ENCODE measurements at regions not wholly inside any gene's neighbourhood (a gene's known extent, or its start where the extent isn't known, plus 50 kb on each side); places are given as distances from the start of the nearest gene placed in this dataset.

GRCh38 chrX:22338740-22339139 lies 66.0 kb downstream of the CBLL2 start:
- POLR2A ChIA-PET, result no interaction called here
- CTCF ChIA-PET, result no interaction called here
- Histone ChIP-seq H3K4me1 (ENCODE audit: control insufficient read depth, insufficient read depth, low read length) (peaks cover 5% of the 10 kb centered on the region; the same call in 1 of the 2 replicates), H3K4me3 (ENCODE audit: low read depth, low read length) (no peak overlapping the region), H3K27ac (ENCODE audit: extremely low read depth, low read depth, low read length) (no peak overlapping the region), H3K36me3 (ENCODE audit: control insufficient read depth in 2 of 2, insufficient read depth in 1 of 2, low read length in 2 of 2) (no peaks in the 10 kb centered on the region), H3K9me3 (ENCODE audit: control insufficient read depth, insufficient read depth, low read depth, low read length) (no peaks in the 10 kb centered on the region)
- TF ChIP-seq ZNF629 (tag by site-specific recombination; IDR thresholded peaks at IDR 0.05), result no peak
- TF ChIP-seq ZNF654 (tag by site-specific recombination; IDR thresholded peaks at IDR 0.05; ENCODE audit: low read depth), result no peak
- TF ChIP-seq ZNF514 (tag by site-specific recombination; IDR thresholded peaks at IDR 0.05), result no peak
- no peak for TF ChIP-seq KLF9 (tag by site-specific recombination; IDR thresholded peaks at IDR 0.05; ENCODE audit: low read depth)
- TF ChIP-seq SETDB1 (IDR thresholded peaks at IDR 0.05; ENCODE audit: insufficient read length, low read length), result peak; percentile 56
- no peak for TF ChIP-seq ZNF645 (tag by site-specific recombination; IDR thresholded peaks at IDR 0.05)
- TF ChIP-seq GLIS1 (tag by site-specific recombination; IDR thresholded peaks at IDR 0.05), result no peak
- no peak for TF ChIP-seq GLI2 (tag by site-specific recombination; IDR thresholded peaks at IDR 0.05; ENCODE audit: borderline replicate concordance, low read depth)

GRCh38 chrX:22339459-22339858 lies 66.7 kb downstream of the CBLL2 start:
- ChIA-PET CTCF (no interaction called here), POLR2A (no interaction called here)
- no peak for TF ChIP-seq ZNF423 (tag by site-specific recombination; IDR thresholded peaks at IDR 0.05)
- no peak for TF ChIP-seq ZNF548 (tag by site-specific recombination; IDR thresholded peaks at IDR 0.05)
- no peak for TF ChIP-seq ZNF530 (tag by site-specific recombination; IDR thresholded peaks at IDR 0.05; ENCODE audit: low read depth)
- TF ChIP-seq ZBTB7A (tag by site-specific recombination; IDR thresholded peaks at IDR 0.05; ENCODE audit: low read depth), result no peak
- no peak for TF ChIP-seq ZNF701 (tag by site-specific recombination; IDR thresholded peaks at IDR 0.05)
- TF ChIP-seq ZNF513 (tag by site-specific recombination; IDR thresholded peaks at IDR 0.05), result no peak
- no peak for TF ChIP-seq ELK4 (IDR thresholded peaks at IDR 0.05; ENCODE audit: borderline replicate concordance, low read depth, low read length)
- TF ChIP-seq ZNF426 (tag by site-specific recombination; IDR thresholded peaks at IDR 0.05), result no peak
- TF ChIP-seq ZNF26 (tag by site-specific recombination; IDR thresholded peaks at IDR 0.05), result no peak
- no peak for TF ChIP-seq ZNF19 (tag by site-specific recombination; IDR thresholded peaks at IDR 0.05; ENCODE audit: low read depth)
- no peak for TF ChIP-seq BCL11A (tag by site-specific recombination; IDR thresholded peaks at IDR 0.05; ENCODE audit: low read depth)
- no peak for TF ChIP-seq ZNF248 (tag by site-specific recombination; IDR thresholded peaks at IDR 0.05)
- no peak for TF ChIP-seq KLF9 (tag by site-specific recombination; IDR thresholded peaks at IDR 0.05; ENCODE audit: low read depth)
- no peak for TF ChIP-seq ZBTB44 (tag by site-specific recombination; IDR thresholded peaks at IDR 0.05)
- TF ChIP-seq SCRT1 (tag by site-specific recombination; IDR thresholded peaks at IDR 0.05; ENCODE audit: borderline replicate concordance), result no peak
- TF ChIP-seq HOXC10 (CRISPR knock-in tag; IDR thresholded peaks at IDR 0.05), result no peak
- TF ChIP-seq KLF8 (tag by site-specific recombination; IDR thresholded peaks at IDR 0.05), result no peak
- no peak for TF ChIP-seq ZNF785 (tag by site-specific recombination; IDR thresholded peaks at IDR 0.05)
- TF ChIP-seq KLF16 (tag by site-specific recombination; IDR thresholded peaks at IDR 0.05), result no peak
- no peak for TF ChIP-seq ZNF514 (tag by site-specific recombination; IDR thresholded peaks at IDR 0.05)
- Histone ChIP-seq H3K27ac (ENCODE audit: extremely low read depth, low read depth, low read length) (no peak overlapping the region), H3K9me3 (ENCODE audit: control insufficient read depth, insufficient read depth, low read depth, low read length) (no peaks in the 10 kb centered on the region), H3K36me3 (ENCODE audit: control insufficient read depth in 2 of 2, insufficient read depth in 1 of 2, low read length in 2 of 2) (no peaks in the 10 kb centered on the region), H3K4me1 (ENCODE audit: control insufficient read depth, insufficient read depth, low read length) (peaks cover 5% of the 10 kb centered on the region; the same call in 1 of the 2 replicates), H3K4me3 (ENCODE audit: low read depth, low read length) (no peak overlapping the region)

Measured in HEK293 (cell line).